HCT116 (cell line): ENCODE measurements at regions not wholly inside any gene's neighbourhood (a gene's known extent, or its start where the extent isn't known, plus 50 kb on each side); places are given as distances from the start of the nearest gene placed in this dataset.

Source experiments
- CTCF ChIP-seq, 3 experiments: fragments of 200-600 bp in 1 of 3; sonication (generic) in 1 of 3; IDR thresholded peaks in 2 of 3; conservative IDR thresholded peaks in 1 of 3; 2 replicates each; pipeline ENCODE4 v1.5.1; 2012 to 2017; ENCODE audit warnings: low read depth in 2 of 3, low read length in 2 of 3, antibody characterized with exemption in 1 of 3, borderline replicate concordance in 1 of 3, control low read depth in 1 of 3, mild to moderate bottlenecking in 1 of 3, mixed read lengths in 1 of 3, mixed run types in 1 of 3, moderate library complexity in 1 of 3; ENCODE audit not compliant: insufficient read depth in 1 of 3
- ELF1 ChIP-seq: IDR thresholded peaks from 2 replicates; pipeline ENCODE4 v1.6.1; 2012; ENCODE audit warnings: low read depth, borderline replicate concordance
- EZH2 ChIP-seq: fragments of 200-600 bp; sonication (generic); IDR thresholded peaks from 2 replicates; pipeline ENCODE4 v1.6.1; 2017; ENCODE audit warnings: antibody characterized with exemption, mixed run types
- EZH2phosphoT487 ChIP-seq: fragments of 200-600 bp; IDR thresholded peaks from 2 replicates; pipeline ENCODE4 v1.6.1; 2018; ENCODE audit warnings: antibody characterized with exemption, borderline replicate concordance
- MAX ChIP-seq: IDR thresholded peaks from 2 replicates; pipeline ENCODE4 v1.6.1; 2012
- POLR2A ChIP-seq: IDR thresholded peaks from 2 replicates; pipeline ENCODE4 v1.7.0; 2011; ENCODE audit warnings: borderline replicate concordance; ENCODE audit not compliant: insufficient read depth, insufficient read length; ENCODE audit errors: extremely low read depth
- POLR2AphosphoS5 ChIP-seq: IDR thresholded peaks from 2 replicates; pipeline ENCODE4 v1.6.1; 2011; ENCODE audit warnings: mild to moderate bottlenecking, low read depth, low read length, moderate library complexity
- SP1 ChIP-seq: IDR thresholded peaks from 2 replicates; pipeline ENCODE4 v1.6.1; 2012; ENCODE audit warnings: low read depth
- ZNF274 ChIP-seq: fragments of 200-500 bp; sonication (Bioruptor generic); IDR thresholded peaks from 2 replicates; pipeline ENCODE4 v1.6.1; 2014; ENCODE audit warnings: mild to moderate bottlenecking, low read depth, low read length, inconsistent platforms
- TF ChIP-seq, protein P1 (sequence below): IDR thresholded peaks from 2 replicates; pipeline ENCODE4 v1.6.1; 2012; ENCODE audit warnings: low read depth

DNA sequence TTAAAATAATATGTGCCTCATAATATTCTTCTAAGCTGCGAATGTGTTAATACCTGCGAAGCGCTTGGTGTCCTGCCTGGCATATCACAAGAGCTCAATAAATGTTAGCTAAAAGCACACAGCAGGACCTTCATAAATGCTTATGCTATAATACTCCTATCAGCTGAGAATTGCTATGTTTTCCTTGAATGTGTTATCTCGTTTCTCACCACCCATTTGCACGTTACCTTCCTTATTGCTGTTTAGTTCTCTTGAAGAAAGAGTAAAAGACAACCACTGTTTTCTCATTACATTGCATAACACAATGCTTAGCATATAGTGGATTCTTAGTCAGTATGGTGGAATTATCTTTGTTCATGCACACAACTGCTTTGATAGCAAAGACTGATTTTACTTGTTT, 76.6 kb downstream of the EDN1 start:
- TF ChIP-seq CTCF (IDR thresholded peaks at IDR 0.05 in 2 of 3, conservative IDR thresholded peaks at IDR 0.05 in 1 of 3; ENCODE audit: borderline replicate concordance in 1 of 3, insufficient read depth in 1 of 3, low read depth in 2 of 3, low read length in 2 of 3) (no peak), POLR2A (no peak), POLR2AphosphoS5 (no peak), EZH2 (no peak), MAX (no peak), ZNF274 (no peak), ELF1 (no peak), SP1 (no peak), EZH2phosphoT487 (no peak)
- TF ChIP-seq, protein P1, sequence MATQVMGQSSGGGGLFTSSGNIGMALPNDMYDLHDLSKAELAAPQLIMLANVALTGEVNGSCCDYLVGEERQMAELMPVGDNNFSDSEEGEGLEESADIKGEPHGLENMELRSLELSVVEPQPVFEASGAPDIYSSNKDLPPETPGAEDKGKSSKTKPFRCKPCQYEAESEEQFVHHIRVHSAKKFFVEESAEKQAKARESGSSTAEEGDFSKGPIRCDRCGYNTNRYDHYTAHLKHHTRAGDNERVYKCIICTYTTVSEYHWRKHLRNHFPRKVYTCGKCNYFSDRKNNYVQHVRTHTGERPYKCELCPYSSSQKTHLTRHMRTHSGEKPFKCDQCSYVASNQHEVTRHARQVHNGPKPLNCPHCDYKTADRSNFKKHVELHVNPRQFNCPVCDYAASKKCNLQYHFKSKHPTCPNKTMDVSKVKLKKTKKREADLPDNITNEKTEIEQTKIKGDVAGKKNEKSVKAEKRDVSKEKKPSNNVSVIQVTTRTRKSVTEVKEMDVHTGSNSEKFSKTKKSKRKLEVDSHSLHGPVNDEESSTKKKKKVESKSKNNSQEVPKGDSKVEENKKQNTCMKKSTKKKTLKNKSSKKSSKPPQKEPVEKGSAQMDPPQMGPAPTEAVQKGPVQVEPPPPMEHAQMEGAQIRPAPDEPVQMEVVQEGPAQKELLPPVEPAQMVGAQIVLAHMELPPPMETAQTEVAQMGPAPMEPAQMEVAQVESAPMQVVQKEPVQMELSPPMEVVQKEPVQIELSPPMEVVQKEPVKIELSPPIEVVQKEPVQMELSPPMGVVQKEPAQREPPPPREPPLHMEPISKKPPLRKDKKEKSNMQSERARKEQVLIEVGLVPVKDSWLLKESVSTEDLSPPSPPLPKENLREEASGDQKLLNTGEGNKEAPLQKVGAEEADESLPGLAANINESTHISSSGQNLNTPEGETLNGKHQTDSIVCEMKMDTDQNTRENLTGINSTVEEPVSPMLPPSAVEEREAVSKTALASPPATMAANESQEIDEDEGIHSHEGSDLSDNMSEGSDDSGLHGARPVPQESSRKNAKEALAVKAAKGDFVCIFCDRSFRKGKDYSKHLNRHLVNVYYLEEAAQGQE = no peak
